ENCODE measurements at regions not wholly inside any gene's neighbourhood (a gene's known extent, or its start where the extent isn't known, plus 50 kb on each side); places are given as distances from the start of the nearest gene placed in this dataset.

- H3K27ac ChIP-seq (ENCODE audit: insufficient read depth, low read length) = no peak overlapping the region
- no peak overlapping the region for H4K5ac ChIP-seq (ENCODE audit: low read depth, low read length)
- no peak overlapping the region for H3K14ac ChIP-seq (replicated peaks; ENCODE audit: low read depth, low read length)
- no peak overlapping the region for H4K91ac ChIP-seq (ENCODE audit: insufficient read depth, low read depth, low read length)
- H3K36me3 ChIP-seq (ENCODE audit: control insufficient read depth, insufficient read depth, low read length) = no peaks in the 10 kb centered on the region
- no peaks in the 10 kb centered on the region for H3K4me1 ChIP-seq (ENCODE audit: control insufficient read depth, insufficient read depth, low read length)
- no peak overlapping the region for H2AFZ ChIP-seq (replicated peaks; ENCODE audit: low read length, poor library complexity)
- no peak overlapping the region for H3K18ac ChIP-seq (ENCODE audit: low read depth, low read length)
- CTCF ChIA-PET = no interaction called here
- dilution Hi-C loops (cut with HindIII; ENCODE audit: low sequenced_read_pairs, unreplicated experiment) (no loop called here), intact Hi-C loops (cut with micrococcal nuclease) (no loop called here), in situ Hi-C loops (cut with MboI; ENCODE audit: low sequenced_read_pairs) (no loop called here)
- H3K4me2 ChIP-seq (ENCODE audit: low read depth, low read length) = no peak overlapping the region
- no peaks in the 10 kb centered on the region for H3K27me3 ChIP-seq (ENCODE audit: control insufficient read depth, insufficient read depth, low read length)
- no peak overlapping the region for H2BK15ac ChIP-seq (ENCODE audit: low read depth, low read length)
- no TSS peak for BruUV-seq (replicated peaks)
- no CpG with 5 or more reads among the region's 2 CpGs for WGBS, 2 experiments (ENCODE audit: extremely low coverage in 2 of 2, insufficient read length in 1 of 2)
- no peak overlapping the region for H3K4me3 ChIP-seq (ENCODE audit: insufficient read depth, low read depth, low read length)
- H2BK5ac ChIP-seq (ENCODE audit: low read depth, low read length, poor library complexity, severe bottlenecking) = no peak overlapping the region
- DNase-seq (no peak), ATAC-seq (ENCODE audit: low read depth) (no peak)
- H2BK20ac ChIP-seq (ENCODE audit: low read depth, low read length) = no peak overlapping the region
- POLR2A ChIA-PET (ENCODE audit: unreplicated experiment) = no interaction called here
- no peak overlapping the region for H3K4ac ChIP-seq (ENCODE audit: low read depth, low read length)
- H2AK9ac ChIP-seq (replicated peaks; ENCODE audit: low read depth, low read length, poor library complexity) = no peak overlapping the region
- H3K9me3 ChIP-seq (ENCODE audit: control insufficient read depth, insufficient read depth, low read length) = no peaks in the 10 kb centered on the region
- no peak overlapping the region for H4K8ac ChIP-seq (ENCODE audit: low read depth in 2 of 2, low read length in 2 of 2)
- H3K79me1 ChIP-seq (ENCODE audit: low read depth in 1 of 2, low read length in 2 of 2) = no peaks in the 10 kb centered on the region
- H2AK5ac ChIP-seq (ENCODE audit: low read depth, low read length) = no peak overlapping the region
- TF ChIP-seq, protein P1, sequence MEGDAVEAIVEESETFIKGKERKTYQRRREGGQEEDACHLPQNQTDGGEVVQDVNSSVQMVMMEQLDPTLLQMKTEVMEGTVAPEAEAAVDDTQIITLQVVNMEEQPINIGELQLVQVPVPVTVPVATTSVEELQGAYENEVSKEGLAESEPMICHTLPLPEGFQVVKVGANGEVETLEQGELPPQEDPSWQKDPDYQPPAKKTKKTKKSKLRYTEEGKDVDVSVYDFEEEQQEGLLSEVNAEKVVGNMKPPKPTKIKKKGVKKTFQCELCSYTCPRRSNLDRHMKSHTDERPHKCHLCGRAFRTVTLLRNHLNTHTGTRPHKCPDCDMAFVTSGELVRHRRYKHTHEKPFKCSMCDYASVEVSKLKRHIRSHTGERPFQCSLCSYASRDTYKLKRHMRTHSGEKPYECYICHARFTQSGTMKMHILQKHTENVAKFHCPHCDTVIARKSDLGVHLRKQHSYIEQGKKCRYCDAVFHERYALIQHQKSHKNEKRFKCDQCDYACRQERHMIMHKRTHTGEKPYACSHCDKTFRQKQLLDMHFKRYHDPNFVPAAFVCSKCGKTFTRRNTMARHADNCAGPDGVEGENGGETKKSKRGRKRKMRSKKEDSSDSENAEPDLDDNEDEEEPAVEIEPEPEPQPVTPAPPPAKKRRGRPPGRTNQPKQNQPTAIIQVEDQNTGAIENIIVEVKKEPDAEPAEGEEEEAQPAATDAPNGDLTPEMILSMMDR (conservative IDR thresholded peaks at IDR 0.05; ENCODE audit: low read depth, low read length) = no peak
- TF ChIP-seq, protein P2, sequence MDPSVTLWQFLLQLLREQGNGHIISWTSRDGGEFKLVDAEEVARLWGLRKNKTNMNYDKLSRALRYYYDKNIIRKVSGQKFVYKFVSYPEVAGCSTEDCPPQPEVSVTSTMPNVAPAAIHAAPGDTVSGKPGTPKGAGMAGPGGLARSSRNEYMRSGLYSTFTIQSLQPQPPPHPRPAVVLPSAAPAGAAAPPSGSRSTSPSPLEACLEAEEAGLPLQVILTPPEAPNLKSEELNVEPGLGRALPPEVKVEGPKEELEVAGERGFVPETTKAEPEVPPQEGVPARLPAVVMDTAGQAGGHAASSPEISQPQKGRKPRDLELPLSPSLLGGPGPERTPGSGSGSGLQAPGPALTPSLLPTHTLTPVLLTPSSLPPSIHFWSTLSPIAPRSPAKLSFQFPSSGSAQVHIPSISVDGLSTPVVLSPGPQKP (IDR thresholded peaks at IDR 0.05; ENCODE audit: borderline replicate concordance, low read depth, low read length) = no peak
- TF ChIP-seq MAFK (IDR thresholded peaks at IDR 0.05; ENCODE audit: low read depth, low read length) = no peak
- no peak for TF ChIP-seq RAD21 (IDR thresholded peaks at IDR 0.05; ENCODE audit: low read length)
- TF ChIP-seq BHLHE40 (IDR thresholded peaks at IDR 0.05; ENCODE audit: low read depth, low read length) = no peak
- no peak for TF ChIP-seq CHD1 (IDR thresholded peaks at IDR 0.05; ENCODE audit: low read depth, low read length)
- TF ChIP-seq CEBPB (IDR thresholded peaks at IDR 0.05; ENCODE audit: low read depth, low read length) = no peak
- no peak for TF ChIP-seq MXI1 (IDR thresholded peaks at IDR 0.05; ENCODE audit: borderline replicate concordance, low read depth, low read length)
- no peak for TF ChIP-seq RFX5 (IDR thresholded peaks at IDR 0.05; ENCODE audit: low read depth, low read length)
- TF ChIP-seq, protein P3, sequence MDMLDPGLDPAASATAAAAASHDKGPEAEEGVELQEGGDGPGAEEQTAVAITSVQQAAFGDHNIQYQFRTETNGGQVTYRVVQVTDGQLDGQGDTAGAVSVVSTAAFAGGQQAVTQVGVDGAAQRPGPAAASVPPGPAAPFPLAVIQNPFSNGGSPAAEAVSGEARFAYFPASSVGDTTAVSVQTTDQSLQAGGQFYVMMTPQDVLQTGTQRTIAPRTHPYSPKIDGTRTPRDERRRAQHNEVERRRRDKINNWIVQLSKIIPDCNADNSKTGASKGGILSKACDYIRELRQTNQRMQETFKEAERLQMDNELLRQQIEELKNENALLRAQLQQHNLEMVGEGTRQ (IDR thresholded peaks at IDR 0.05; ENCODE audit: low read depth, low read length) = no peak
- TF ChIP-seq SMC3 (IDR thresholded peaks at IDR 0.05; ENCODE audit: low read depth, low read length) = no peak
- no peak for TF ChIP-seq FOS (IDR thresholded peaks at IDR 0.05; ENCODE audit: low read depth, low read length)
- TF ChIP-seq RCOR1 (IDR thresholded peaks at IDR 0.05; ENCODE audit: insufficient replicate concordance, low read length) = no peak
- no peak for TF ChIP-seq NFE2L2 (IDR thresholded peaks at IDR 0.05; ENCODE audit: low read depth, low read length)
- TF ChIP-seq POLR2A (IDR thresholded peaks at IDR 0.05; ENCODE audit: low read depth, low read length) = no peak
- no peak for TF ChIP-seq MAZ (IDR thresholded peaks at IDR 0.05; ENCODE audit: borderline replicate concordance, low read depth, low read length)
- H2BK120ac ChIP-seq (ENCODE audit: low read depth, low read length) = no peak overlapping the region
- H3K23ac ChIP-seq (ENCODE audit: low read depth, low read length) = no peak overlapping the region
- no peaks in the 10 kb centered on the region for H3K9me1 ChIP-seq (ENCODE audit: insufficient read depth, low read length)
- no peak overlapping the region for H3K9ac ChIP-seq (ENCODE audit: low read depth, low read length)
- no peak overlapping the region for H3K56ac ChIP-seq (ENCODE audit: extremely low read depth, insufficient read depth, low read length)
- no peaks in the 10 kb centered on the region for H4K20me1 ChIP-seq (ENCODE audit: insufficient read depth, low read length)
Measured at GRCh38 chr7:11281953-11282352, 308.3 kb downstream of the PHF14 start.
